H1 (cell line): ENCODE measurements at regions not wholly inside any gene's neighbourhood (a gene's known extent, or its start where the extent isn't known, plus 50 kb on each side); places are given as distances from the start of the nearest gene placed in this dataset.

Source experiments
- CTCF ChIA-PET: fragments of 300-600 bp; sonication (Branson Sonifier 250); formaldehyde crosslinking; loops from one replicate; lab custom pipeline; 2021; ENCODE audit not compliant: partially characterized antibody; lab: Charles Lee
- POLR2A ChIA-PET: fragments of 300-600 bp; sonication (Branson Sonifier 250); formaldehyde crosslinking; loops from one replicate; lab custom pipeline; 2021; ENCODE audit warnings: inconsistent platforms; ENCODE audit not compliant: partially characterized antibody; lab: Charles Lee
- DNase-seq, 2 experiments: peaks; one replicate each; pipeline versions ENCODE4 v3.0.0 to v3.0.0-alpha.2; 2010 to 2022; ENCODE audit warnings: low spot score in 2 of 2, low read depth in 1 of 2, mixed read lengths in 1 of 2
- FAIRE-seq: peaks from 2 replicates; lab custom pipeline; 2011; peaks lifted over from hg19 to GRCh38; lab: Jason Lieb, UNC
- H2AFZ ChIP-seq: 2 replicates; pipeline ENCODE4 v1.8.1; 2012; ENCODE audit warnings: low read length, inconsistent platforms
- H2AK5ac ChIP-seq: 2 replicates; pipeline ENCODE4 v1.6.1; 2013; ENCODE audit warnings: low read depth, low read length
- H2BK120ac ChIP-seq: replicated peaks from 2 replicates; pipeline ENCODE3; 2013; ENCODE audit warnings: low read depth, low read length, inconsistent platforms
- H2BK12ac ChIP-seq: 2 replicates; pipeline ENCODE4 v1.6.1; 2013; ENCODE audit warnings: low read depth, low read length
- H2BK15ac ChIP-seq: 2 replicates; pipeline ENCODE4 v1.6.1; 2013; ENCODE audit warnings: low read length
- H2BK20ac ChIP-seq: 2 replicates; pipeline ENCODE4 v1.6.1; 2013; ENCODE audit warnings: low read length
- H2BK5ac ChIP-seq: 2 replicates; pipeline ENCODE4 v1.6.1; 2013; ENCODE audit warnings: low read depth, low read length
- H3K14ac ChIP-seq: 2 replicates; pipeline ENCODE4 v1.6.1; 2013; ENCODE audit warnings: inconsistent platforms; ENCODE audit not compliant: insufficient read length
- H3K18ac ChIP-seq: 2 replicates; pipeline ENCODE4 v1.6.1; 2013; ENCODE audit warnings: low read length; ENCODE audit errors: extremely low read depth
- H3K23ac ChIP-seq: 2 replicates; pipeline ENCODE4 v1.6.1; 2013; ENCODE audit warnings: inconsistent platforms; ENCODE audit not compliant: insufficient read length
- H3K23me2 ChIP-seq: 2 replicates; pipeline ENCODE4 v1.6.1; 2013; ENCODE audit warnings: low read depth, low read length
- H3K27ac ChIP-seq: 2 replicates; pipeline ENCODE4 v1.6.1; 2011; ENCODE audit warnings: low read depth, low read length, inconsistent platforms
- H3K27me3 ChIP-seq, 4 experiments: replicated peaks in 1 of 4; 1 replicate in 1 of 4; 2 replicates in 3 of 4; pipeline versions ENCODE4 v1.6.1 to v1.8.1; 2011 to 2013; ENCODE audit warnings: low read length in 3 of 4, mild to moderate bottlenecking in 3 of 4, inconsistent platforms in 2 of 4, mixed read lengths in 2 of 4, moderate library complexity in 1 of 4; ENCODE audit not compliant: control insufficient read depth in 3 of 4, insufficient read depth in 3 of 4; ENCODE audit errors: extremely low read depth in 1 of 4
- H3K36me3 ChIP-seq, 4 experiments: 2 replicates each; pipeline versions ENCODE4 v1.6.1 to v1.8.1; 2011 to 2013; ENCODE audit warnings: mild to moderate bottlenecking in 4 of 4, low read length in 3 of 4, moderate library complexity in 2 of 4, control low read depth in 1 of 4, inconsistent platforms in 1 of 4; ENCODE audit not compliant: insufficient read depth in 4 of 4, control insufficient read depth in 2 of 4
- H3K4ac ChIP-seq: replicated peaks from 2 replicates; pipeline ENCODE3; 2013; ENCODE audit warnings: low read length, low read depth, mixed read lengths, inconsistent platforms; ENCODE audit not compliant: insufficient read length
- H3K4me1 ChIP-seq, 4 experiments: replicated peaks in 1 of 4; 1 replicate in 1 of 4; 2 replicates in 3 of 4; pipeline versions ENCODE4 v1.6.1 to v1.8.1; 2011 to 2013; ENCODE audit warnings: low read length in 3 of 4, inconsistent platforms in 2 of 4, mixed read lengths in 1 of 4; ENCODE audit not compliant: insufficient read depth in 4 of 4, control insufficient read depth in 3 of 4
- H3K4me2 ChIP-seq, 2 experiments: 2 replicates each; pipeline versions ENCODE4 v1.6.1 to v1.8.1; 2011 to 2013; ENCODE audit warnings: low read depth in 2 of 2, low read length in 2 of 2, control low read depth in 1 of 2, inconsistent platforms in 1 of 2, mild to moderate bottlenecking in 1 of 2; ENCODE audit not compliant: insufficient read depth in 1 of 2
- H3K4me3 ChIP-seq, 4 experiments: fragments of 200-600, 300-600 bp in 1 of 4; sonication (generic), shearing (Covaris generic), sonication (Bioruptor Twin) in 1 of 4; 2 replicates each; pipeline versions ENCODE4 v1.5.1 to v1.8.1; 2011 to 2016; ENCODE audit warnings: low read length in 4 of 4, low read depth in 3 of 4, control low read depth in 2 of 4, inconsistent platforms in 2 of 4, mild to moderate bottlenecking in 2 of 4, mixed read lengths in 1 of 4, moderate library complexity in 1 of 4; ENCODE audit not compliant: insufficient read depth in 2 of 4; ENCODE audit errors: extremely low read depth in 1 of 4
- H3K56ac ChIP-seq: replicated peaks from 2 replicates; pipeline ENCODE3; 2013; ENCODE audit warnings: low read depth, mild to moderate bottlenecking, mixed read lengths, low read length, inconsistent platforms; ENCODE audit not compliant: insufficient read length
- H3K79me1 ChIP-seq: 2 replicates; pipeline ENCODE4 v1.6.1; 2013; ENCODE audit warnings: low read depth, low read length, control low read depth
- H3K79me2 ChIP-seq, 2 experiments: 2 replicates each; pipeline versions ENCODE4 v1.6.1 to v1.8.1; 2012 to 2013; ENCODE audit warnings: low read length in 2 of 2, mild to moderate bottlenecking in 2 of 2, inconsistent platforms in 1 of 2; ENCODE audit not compliant: insufficient read depth in 2 of 2, control insufficient read depth in 1 of 2
- H3K9ac ChIP-seq, 4 experiments: replicated peaks in 1 of 4; 1 replicate in 1 of 4; 2 replicates in 3 of 4; pipeline versions ENCODE4 v1.6.1 to v1.8.1; 2011 to 2013; ENCODE audit warnings: low read depth in 3 of 4, low read length in 3 of 4, control low read depth in 2 of 4, mild to moderate bottlenecking in 2 of 4, moderate library complexity in 2 of 4, inconsistent platforms in 1 of 4; ENCODE audit errors: extremely low read depth in 1 of 4
- H3K9me3 ChIP-seq, 2 experiments: 2 replicates each; pipeline versions ENCODE4 v1.6.1 to v1.8.1; 2012 to 2013; ENCODE audit warnings: mild to moderate bottlenecking in 2 of 2, moderate library complexity in 2 of 2, control low read depth in 1 of 2, inconsistent platforms in 1 of 2, low read depth in 1 of 2, low read length in 1 of 2, mixed read lengths in 1 of 2; ENCODE audit not compliant: insufficient read depth in 2 of 2
- H4K20me1 ChIP-seq, 2 experiments: replicated peaks in 1 of 2; 2 replicates each; pipeline versions ENCODE3 to v1.8.1; 2011 to 2013; ENCODE audit warnings: inconsistent platforms in 2 of 2, low read length in 2 of 2, mild to moderate bottlenecking in 1 of 2; ENCODE audit not compliant: insufficient read depth in 2 of 2, control insufficient read depth in 1 of 2
- H4K5ac ChIP-seq: 2 replicates; pipeline ENCODE4 v1.6.1; 2013; ENCODE audit warnings: low read length, low read depth, mixed read lengths, inconsistent platforms; ENCODE audit not compliant: insufficient read length
- H4K8ac ChIP-seq: 2 replicates; pipeline ENCODE4 v1.8.0; 2013; ENCODE audit warnings: mild to moderate bottlenecking, moderate library complexity, low read length, inconsistent platforms; ENCODE audit not compliant: insufficient read depth; ENCODE audit errors: extremely low read depth
- H4K91ac ChIP-seq: replicated peaks from 2 replicates; pipeline ENCODE3; 2013; ENCODE audit warnings: low read length, mixed read lengths, inconsistent platforms; ENCODE audit not compliant: insufficient read length
- CEBPB ChIP-seq: IDR thresholded peaks from 2 replicates; pipeline ENCODE4 v1.6.1; 2012; ENCODE audit warnings: low read depth, low read length
- CREB1 ChIP-seq: IDR thresholded peaks from 2 replicates; pipeline ENCODE4 v1.6.1; 2012; ENCODE audit warnings: inconsistent platforms
- EZH2 ChIP-seq: fragments of 200-600 bp; sonication (generic); IDR thresholded peaks from 2 replicates; pipeline ENCODE4 v1.7.1; 2012; ENCODE audit warnings: low read depth, mild to moderate bottlenecking, moderate library complexity, low read length, inconsistent platforms; ENCODE audit not compliant: severe bottlenecking
- KDM1A ChIP-seq: fragments of 200-600, 300-600 bp; sonication (generic); IDR thresholded peaks from 2 replicates; pipeline ENCODE4 v1.7.1; 2016; ENCODE audit warnings: mild to moderate bottlenecking, low read length, borderline replicate concordance
- KDM4A ChIP-seq: IDR thresholded peaks from one replicate; pipeline ENCODE4 v1.7.1; 2012; ENCODE audit warnings: low read depth, mild to moderate bottlenecking, moderate library complexity, low read length, inconsistent platforms; ENCODE audit not compliant: severe bottlenecking
- NANOG ChIP-seq: IDR thresholded peaks from 2 replicates; pipeline ENCODE4 v1.6.1; 2011; ENCODE audit warnings: low read length, low read depth, mild to moderate bottlenecking, inconsistent platforms; ENCODE audit not compliant: insufficient read depth, poor library complexity, severe bottlenecking
- PHF8 ChIP-seq: fragments of 200-600 bp; sonication (generic); conservative IDR thresholded peaks from 2 replicates; pipeline ENCODE4 v1.7.1; 2012; ENCODE audit warnings: low read depth, mild to moderate bottlenecking, inconsistent platforms, low read length, moderate library complexity
- SAP30 ChIP-seq: fragments of 300-600 bp; sonication (generic); IDR thresholded peaks from 2 replicates; pipeline ENCODE4 v1.7.1; 2012; ENCODE audit warnings: low read length, moderate library complexity, mild to moderate bottlenecking, inconsistent platforms; ENCODE audit not compliant: insufficient read depth, insufficient replicate concordance
- SIN3A ChIP-seq, 2 experiments: IDR thresholded peaks in 1 of 2; conservative IDR thresholded peaks in 1 of 2; 2 replicates each; pipeline ENCODE4 v1.6.1; 2011 to 2012; ENCODE audit warnings: low read length in 2 of 2, improper control_type of control experiment in 1 of 2, low read depth in 1 of 2, mild to moderate bottlenecking in 1 of 2
- SP2 ChIP-seq: IDR thresholded peaks from 2 replicates; pipeline ENCODE4 v1.6.1; 2012; ENCODE audit warnings: mild to moderate bottlenecking, low read length, inconsistent platforms
- TAF7 ChIP-seq: optimal IDR thresholded peaks from 2 replicates; pipeline ENCODE3; 2011; ENCODE audit warnings: low read depth, mild to moderate bottlenecking, inconsistent platforms, low read length, moderate library complexity, borderline replicate concordance
- WGBS, 2 experiments: shearing (Covaris generic) in 1 of 2; methylation state at CpG; one replicate each; pipeline versions ENCODE4 v1.1.6 to v1.1.7; 2013 to 2015; ENCODE audit warnings: low lambda C conversion rate in 2 of 2, mixed read lengths in 2 of 2, inconsistent platforms in 1 of 2, low coverage in 1 of 2, missing lambda C conversion rate in 1 of 2; ENCODE audit not compliant: insufficient replicate concordance in 2 of 2, insufficient coverage in 1 of 2, insufficient read length in 1 of 2; ENCODE audit errors: extremely low coverage in 1 of 2, missing lambda C conversion rate in 1 of 2; 5-methylcytosine and 5-hydroxymethylcytosine counted together

DNA sequence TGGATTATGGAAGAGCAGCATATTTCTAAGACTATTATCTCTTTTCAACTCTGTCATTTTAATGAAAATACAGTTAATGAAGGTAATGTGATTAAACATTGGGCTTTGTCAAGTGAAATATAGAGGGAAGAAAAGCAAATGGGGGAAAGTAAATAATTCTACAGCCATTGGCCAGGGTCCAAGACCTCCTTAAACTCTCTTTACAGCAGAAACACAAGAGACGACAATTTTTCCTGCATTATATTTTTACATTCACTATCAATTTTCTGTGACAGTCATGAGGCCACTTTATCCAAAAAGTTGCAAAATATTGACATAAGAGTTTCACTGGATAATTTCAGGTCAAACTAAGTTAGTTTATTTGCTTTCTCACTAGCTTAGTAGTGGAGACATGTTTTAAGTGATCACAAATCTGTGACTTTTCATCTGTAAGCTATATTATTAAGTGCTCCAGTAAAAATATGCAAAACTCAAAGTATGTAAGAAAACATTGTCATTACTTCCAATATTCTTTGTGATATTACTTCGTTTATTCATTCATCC is 385.9 kb upstream of the DPH6 start:
- Histone ChIP-seq H2BK12ac (no peak overlapping the region), H3K14ac (no peak overlapping the region), H3K9me3 (no peaks in the 10 kb centered on the region), H2BK15ac (no peak overlapping the region), H2AK5ac (no peak overlapping the region), H4K8ac (no peak overlapping the region), H3K9ac (no peak overlapping the region), H2BK5ac (no peak overlapping the region), H2BK120ac (no peak overlapping the region), H4K20me1 (no peaks in the 10 kb centered on the region), H4K91ac (no peak overlapping the region), H3K56ac (no peak overlapping the region), H2BK20ac (no peak overlapping the region), H3K27ac (no peak overlapping the region), H3K36me3 (no peaks in the 10 kb centered on the region), H3K4me3 (no peak overlapping the region), H4K5ac (no peak overlapping the region), H3K4ac (no peak overlapping the region), H3K4me2 (no peak overlapping the region), H3K27me3 (no peaks in the 10 kb centered on the region), H3K23me2 (no peaks in the 10 kb centered on the region), H3K79me1 (no peaks in the 10 kb centered on the region), H2AFZ (no peak overlapping the region), H3K4me1 (no peaks in the 10 kb centered on the region), H3K23ac (no peak overlapping the region), H3K79me2 (no peaks in the 10 kb centered on the region), H3K18ac (no peak overlapping the region)
- CTCF ChIA-PET = interaction anchor here (1.0 to 1.1 kb wide), 2 partner anchors 13 to 20 kb away, joined by 3 to 5 read pairs; no protein-coding TSS in a partner anchor
- TF ChIP-seq NANOG = no peak
- TF ChIP-seq PHF8 = no peak
- no peak for TF ChIP-seq SIN3A (conservative IDR thresholded peaks at IDR 0.05 in 1 of 2, IDR thresholded peaks at IDR 0.05 in 1 of 2; ENCODE audit: low read depth in 1 of 2, low read length in 2 of 2)
- no peak for TF ChIP-seq KDM1A
- no peak for TF ChIP-seq EZH2
- no peak for TF ChIP-seq SP2
- TF ChIP-seq CREB1 = no peak
- no peak for TF ChIP-seq KDM4A
- TF ChIP-seq TAF7 = no peak
- TF ChIP-seq SAP30 = no peak
- TF ChIP-seq CEBPB = no peak
- no peak for FAIRE-seq
- no peak for DNase-seq
- POLR2A ChIA-PET = no interaction called here
- 82% methylated on average over 2 of the region's 2 CpGs; no CpG with 5 or more reads in 1 of the 2 experiments for WGBS, 2 experiments
